Duodenal mucosa (tissue), 2 donors: ENCODE measurements at regions not wholly inside any gene's neighbourhood (a gene's known extent, or its start where the extent isn't known, plus 50 kb on each side); places are given as distances from the start of the nearest gene placed in this dataset.

Experiments
- H3K27ac ChIP-seq: one replicate; pipeline ENCODE4 v1.7.0; 2013; ENCODE audit warnings: low read depth, low read length
- H3K27me3 ChIP-seq, 2 donors: one replicate each; pipeline ENCODE4 v1.7.0; 2013; ENCODE audit warnings: low read length in 2 of 2, control low read depth in 1 of 2; ENCODE audit not compliant: insufficient read depth in 2 of 2, control insufficient read depth in 1 of 2
- H3K36me3 ChIP-seq, 2 donors: one replicate each; pipeline ENCODE4 v1.7.0; 2013; ENCODE audit warnings: low read length in 2 of 2, control low read depth in 1 of 2; ENCODE audit not compliant: insufficient read depth in 2 of 2, control insufficient read depth in 1 of 2
- H3K4me1 ChIP-seq, 2 donors: one replicate each; pipeline ENCODE4 v1.7.0; 2013; ENCODE audit warnings: low read length in 2 of 2, control low read depth in 1 of 2; ENCODE audit not compliant: insufficient read depth in 2 of 2, control insufficient read depth in 1 of 2
- H3K4me3 ChIP-seq, 2 donors: one replicate each; pipeline ENCODE4 v1.7.0; 2013; ENCODE audit warnings: low read length in 2 of 2, low read depth in 1 of 2
- H3K9ac ChIP-seq, 2 donors: one replicate each; pipeline ENCODE4 v1.7.0; 2013; ENCODE audit warnings: low read length in 2 of 2, low read depth in 1 of 2
- H3K9me3 ChIP-seq, 2 donors: one replicate each; pipeline ENCODE4 v1.7.0; 2013; ENCODE audit warnings: low read length in 2 of 2, control low read depth in 1 of 2; ENCODE audit not compliant: control insufficient read depth in 1 of 2

DNA sequence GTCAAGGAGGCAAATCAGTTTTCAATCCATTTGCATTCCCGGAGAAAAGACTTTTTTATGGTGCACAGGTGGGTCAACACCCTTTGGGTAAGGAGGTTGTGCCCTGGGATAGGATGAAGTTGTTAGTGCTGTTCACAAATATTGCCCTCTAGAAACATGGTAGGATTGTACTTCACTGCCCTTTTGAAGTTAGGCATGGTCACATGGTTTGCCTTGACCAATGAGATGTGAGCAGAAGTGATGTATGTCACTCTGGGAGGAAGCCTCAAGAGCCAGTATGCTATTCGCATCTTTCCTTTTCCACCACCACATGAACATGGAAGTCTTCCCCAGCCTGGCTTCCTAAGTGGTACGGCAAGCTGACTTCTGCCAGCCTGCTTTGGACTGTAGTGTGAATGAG lies 182.7 kb downstream of the TMX1 start:
- H3K27me3 ChIP-seq = no peaks in the 10 kb centered on the region
- no peak overlapping the region for H3K4me3 ChIP-seq

DNA sequence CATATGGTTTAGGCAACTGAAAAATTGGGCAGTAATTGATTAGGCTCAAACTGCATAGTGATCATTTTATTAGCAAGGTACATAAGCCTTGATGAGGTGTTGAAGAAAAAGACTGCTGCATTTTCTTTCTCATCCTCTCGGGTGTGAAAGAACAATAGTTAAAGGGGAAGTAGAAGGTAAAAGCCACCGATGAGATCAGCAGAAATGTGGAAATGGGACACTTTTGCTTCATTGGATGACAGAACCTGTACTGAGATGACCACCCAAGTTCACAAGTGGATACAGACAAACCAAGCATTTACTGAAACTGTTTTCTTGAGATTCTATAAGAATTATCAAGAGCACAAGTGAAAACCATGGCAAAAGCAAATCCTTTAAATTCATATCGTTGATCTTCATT lies 184.0 kb downstream of the TMX1 start:
- no peaks in the 10 kb centered on the region for H3K36me3 ChIP-seq

More for the DNA sequence above, 182.7 kb downstream of the TMX1 start:
- Histone ChIP-seq H3K4me1 (peaks cover 0 to 6% of the 10 kb centered on the region in 2 donors), H3K27ac (no peak overlapping the region), H3K36me3 (no peaks in the 10 kb centered on the region), H3K9me3 (peaks cover 7 to 9% of the 10 kb centered on the region in 2 donors), H3K9ac (no peak overlapping the region)

DNA sequence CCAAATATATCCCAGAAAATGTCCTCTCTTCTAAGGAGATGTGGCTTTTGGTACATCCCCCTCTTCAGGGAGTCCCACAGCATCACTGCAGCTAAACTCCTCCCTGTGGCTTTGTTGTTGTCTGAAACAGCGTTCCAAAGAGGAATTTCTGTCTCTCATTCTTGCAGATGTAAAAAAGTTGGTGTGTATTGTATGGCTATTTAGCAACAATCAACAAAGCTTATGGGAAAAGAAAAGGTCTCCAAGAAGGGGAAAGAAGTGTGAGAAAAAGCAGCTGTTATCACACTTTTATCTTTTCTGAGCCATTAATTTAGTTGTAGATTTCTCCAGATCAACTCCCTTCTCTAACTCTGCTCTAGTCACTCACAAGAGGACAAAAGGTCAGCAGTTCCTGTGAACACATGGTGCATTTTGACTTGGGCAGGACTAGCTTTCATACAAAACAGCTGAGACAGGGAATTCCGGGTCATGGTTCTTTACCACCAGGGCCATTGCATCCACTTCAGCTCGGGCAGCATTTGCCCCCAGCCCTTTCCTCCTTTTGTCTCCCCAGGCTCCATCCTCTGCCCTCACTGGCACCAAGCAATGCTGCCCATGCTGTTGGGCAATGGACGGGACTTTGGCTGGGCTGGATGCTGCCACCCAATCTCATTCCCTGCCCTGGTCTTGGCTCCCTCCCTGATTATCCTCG lies 184.7 kb downstream of the TMX1 start:
- H3K4me1 ChIP-seq = peaks cover 0 to 6% of the 10 kb centered on the region in 2 donors
- no peak overlapping the region for H3K27ac ChIP-seq
- no peak overlapping the region for H3K9ac ChIP-seq
- no peak overlapping the region for H3K4me3 ChIP-seq
- no peaks in the 10 kb centered on the region for H3K36me3 ChIP-seq
- H3K27me3 ChIP-seq = no peaks in the 10 kb centered on the region
- H3K9me3 ChIP-seq = peaks cover 3 to 6% of the 10 kb centered on the region in 2 donors

More for the DNA sequence above, 184.0 kb downstream of the TMX1 start:
- Histone ChIP-seq H3K4me3 (no peak overlapping the region), H3K9me3 (peaks cover 4 to 9% of the 10 kb centered on the region in 2 donors), H3K9ac (no peak overlapping the region), H3K27me3 (no peaks in the 10 kb centered on the region), H3K4me1 (peaks cover 0 to 6% of the 10 kb centered on the region in 2 donors), H3K27ac (no peak overlapping the region)

DNA sequence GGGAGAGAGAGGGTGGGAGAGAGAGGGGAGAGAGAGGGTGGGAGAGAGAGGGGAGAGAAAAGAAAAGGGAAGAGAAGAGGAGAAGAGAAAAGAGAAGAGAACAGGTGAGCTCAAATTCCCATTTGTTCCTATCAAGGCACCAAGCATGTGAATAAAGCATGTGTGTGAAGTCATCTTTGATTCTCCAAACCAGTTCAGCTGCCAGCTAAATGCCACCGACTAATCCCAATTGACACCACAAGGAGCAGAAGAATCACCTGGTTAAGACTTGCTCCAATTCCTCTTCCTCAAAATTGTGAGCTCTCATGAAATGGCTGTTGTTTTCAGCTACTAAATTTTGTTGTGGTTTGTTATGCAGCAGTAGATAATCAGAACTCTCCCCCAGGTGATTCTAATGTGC lies 188.9 kb downstream of the TMX1 start:
- Histone ChIP-seq H3K4me1 (peaks cover 0 to 6% of the 10 kb centered on the region in 2 donors), H3K9ac (no peak overlapping the region), H3K27me3 (no peaks in the 10 kb centered on the region), H3K4me3 (no peak overlapping the region), H3K9me3 (no peaks in the 10 kb centered on the region), H3K36me3 (no peaks in the 10 kb centered on the region), H3K27ac (no peak overlapping the region)

DNA sequence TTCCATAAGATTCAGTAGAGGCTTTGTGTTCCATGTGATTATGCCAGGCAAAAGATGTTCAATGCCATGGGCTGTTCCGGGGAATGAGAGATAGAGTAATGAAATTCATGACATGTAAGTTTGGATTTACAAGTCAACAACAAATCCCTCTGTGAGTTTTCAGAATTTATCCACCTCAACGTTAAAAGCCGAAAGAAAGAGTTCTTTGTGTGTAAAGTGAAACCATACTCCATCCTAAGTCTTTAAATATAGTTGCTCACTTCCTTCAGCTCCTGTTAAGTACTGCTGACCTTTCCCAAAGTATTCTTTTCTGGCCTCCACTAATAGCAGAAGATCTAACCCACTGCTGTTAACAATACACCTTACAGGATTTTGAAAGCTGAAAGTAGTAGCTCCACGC lies 190.0 kb downstream of the TMX1 start:
- peaks cover 0 to under 1% of the 10 kb centered on the region in 2 donors for H3K4me1 ChIP-seq
- no peaks in the 10 kb centered on the region for H3K9me3 ChIP-seq
- H3K9ac ChIP-seq = no peak overlapping the region
- no peaks in the 10 kb centered on the region for H3K36me3 ChIP-seq
- no peak overlapping the region for H3K27ac ChIP-seq
- H3K27me3 ChIP-seq = no peaks in the 10 kb centered on the region
- H3K4me3 ChIP-seq = no peak overlapping the region

DNA sequence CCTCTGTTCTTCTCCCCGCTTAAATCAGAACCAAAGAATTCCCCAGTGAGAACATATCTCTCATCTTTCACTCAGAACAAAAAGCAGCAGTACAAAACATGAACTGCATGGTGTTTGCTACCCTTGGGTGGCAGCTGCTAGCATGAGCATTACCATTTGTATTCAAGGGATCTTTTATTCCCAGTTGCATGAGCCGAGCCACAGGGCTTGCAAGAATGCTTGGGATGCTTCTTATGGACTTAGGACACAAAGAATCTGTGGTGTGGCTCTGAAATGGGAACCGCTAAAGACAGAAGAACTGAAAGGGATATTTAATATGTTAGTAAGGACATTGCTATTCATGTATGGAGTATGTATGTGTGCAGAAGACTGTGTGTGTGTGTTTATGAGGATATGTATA lies 190.6 kb downstream of the TMX1 start:
- Histone ChIP-seq H3K4me3 (no peak overlapping the region), H3K36me3 (no peaks in the 10 kb centered on the region), H3K27ac (no peak overlapping the region)

DNA sequence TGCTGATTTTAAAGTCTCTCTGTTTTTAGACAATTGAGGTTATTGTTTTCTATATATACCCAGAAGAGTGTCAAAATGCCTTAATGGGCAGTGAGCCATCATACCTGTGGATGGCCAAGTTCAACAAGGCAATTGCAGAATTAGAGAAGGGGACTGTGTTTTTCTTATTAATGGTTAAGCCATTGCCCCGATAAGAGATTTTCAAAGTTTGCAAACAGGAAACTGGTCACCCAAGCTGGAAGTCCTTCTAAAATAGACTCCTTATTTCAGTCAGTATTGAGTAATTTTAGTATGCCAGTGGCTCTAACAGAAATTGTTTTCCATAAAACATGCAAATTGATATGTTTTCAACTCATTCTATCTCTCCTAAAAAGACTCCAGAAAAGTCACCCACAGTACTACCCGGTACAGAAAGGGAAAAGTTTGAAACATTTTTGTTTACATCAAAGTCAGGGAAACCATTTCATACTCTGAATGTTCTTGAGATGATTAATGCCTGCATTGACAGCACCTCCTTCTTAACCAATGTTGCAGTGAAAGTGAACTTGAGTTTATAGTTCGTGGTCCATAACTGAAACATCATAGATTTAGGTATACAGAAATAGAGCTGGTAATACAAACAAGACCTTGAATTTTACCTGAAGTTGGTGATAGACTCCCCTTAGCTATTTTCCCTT lies 191.1 kb downstream of the TMX1 start:
- Histone ChIP-seq H3K4me1 (no peaks in the 10 kb centered on the region), H3K27ac (no peak overlapping the region), H3K4me3 (no peak overlapping the region)

More for the DNA sequence above, 190.6 kb downstream of the TMX1 start:
- Histone ChIP-seq H3K27me3 (no peaks in the 10 kb centered on the region), H3K9me3 (no peaks in the 10 kb centered on the region), H3K4me1 (no peaks in the 10 kb centered on the region), H3K9ac (no peak overlapping the region)

DNA sequence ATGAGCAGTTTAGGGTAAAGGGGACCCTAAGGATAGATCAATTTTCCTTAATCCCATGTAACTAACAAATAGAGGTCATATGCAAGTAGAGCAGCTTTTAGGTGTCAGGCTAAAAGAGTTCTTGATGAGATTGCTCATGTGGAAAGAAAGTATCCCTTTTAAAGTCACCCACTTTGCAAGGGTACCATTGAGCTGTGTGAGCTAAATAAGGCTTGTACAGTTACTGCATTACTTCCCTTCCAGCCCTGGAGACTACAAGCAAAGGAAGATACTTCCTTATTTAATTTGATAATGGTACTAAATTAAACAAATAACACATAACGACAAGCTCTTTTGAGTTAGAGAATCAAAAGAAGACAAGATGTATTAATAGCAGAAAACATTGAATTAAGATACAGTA lies 191.7 kb downstream of the TMX1 start:
- Histone ChIP-seq H3K4me1 (no peaks in the 10 kb centered on the region), H3K4me3 (no peak overlapping the region), H3K9me3 (no peaks in the 10 kb centered on the region), H3K9ac (no peak overlapping the region), H3K36me3 (no peaks in the 10 kb centered on the region), H3K27me3 (no peaks in the 10 kb centered on the region), H3K27ac (no peak overlapping the region)

More for the DNA sequence above, 191.1 kb downstream of the TMX1 start:
- Histone ChIP-seq H3K9ac (no peak overlapping the region), H3K27me3 (no peaks in the 10 kb centered on the region), H3K36me3 (no peaks in the 10 kb centered on the region), H3K9me3 (no peaks in the 10 kb centered on the region)

DNA sequence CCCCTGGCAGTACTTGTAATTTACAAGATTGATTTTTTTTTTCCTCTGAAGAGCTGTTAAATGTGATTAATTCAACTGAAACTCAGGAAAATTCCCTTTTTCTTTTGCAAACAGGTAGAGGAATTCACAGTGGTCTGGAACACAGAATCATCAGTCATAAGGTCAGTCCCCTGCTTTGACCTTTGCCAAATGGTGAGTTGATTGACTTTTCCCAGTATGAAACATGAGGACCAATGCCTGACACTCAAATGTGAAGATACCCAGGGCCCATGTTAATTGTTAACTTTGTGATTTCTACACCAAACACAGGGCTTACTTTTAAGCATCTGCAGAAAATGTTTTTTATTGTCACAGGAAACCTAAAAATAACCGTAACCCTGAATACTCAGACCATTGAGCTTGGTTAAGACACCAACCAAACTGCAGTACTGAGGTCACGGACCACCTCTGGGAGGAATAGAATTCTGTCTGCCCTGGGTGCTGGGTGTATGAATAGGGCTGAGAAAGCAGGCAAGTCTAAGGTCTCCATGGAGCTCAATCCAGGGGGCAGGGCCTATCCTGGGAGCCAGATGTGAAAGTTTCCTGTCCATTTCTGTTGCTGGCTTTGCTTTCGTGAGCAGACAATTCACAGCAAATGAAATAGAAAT lies 192.4 kb downstream of the TMX1 start:
- Histone ChIP-seq H3K9ac (no peak overlapping the region), H3K27me3 (no peaks in the 10 kb centered on the region), H3K4me1 (no peaks in the 10 kb centered on the region), H3K36me3 (no peaks in the 10 kb centered on the region), H3K4me3 (no peak overlapping the region), H3K9me3 (no peaks in the 10 kb centered on the region), H3K27ac (no peak overlapping the region)

DNA sequence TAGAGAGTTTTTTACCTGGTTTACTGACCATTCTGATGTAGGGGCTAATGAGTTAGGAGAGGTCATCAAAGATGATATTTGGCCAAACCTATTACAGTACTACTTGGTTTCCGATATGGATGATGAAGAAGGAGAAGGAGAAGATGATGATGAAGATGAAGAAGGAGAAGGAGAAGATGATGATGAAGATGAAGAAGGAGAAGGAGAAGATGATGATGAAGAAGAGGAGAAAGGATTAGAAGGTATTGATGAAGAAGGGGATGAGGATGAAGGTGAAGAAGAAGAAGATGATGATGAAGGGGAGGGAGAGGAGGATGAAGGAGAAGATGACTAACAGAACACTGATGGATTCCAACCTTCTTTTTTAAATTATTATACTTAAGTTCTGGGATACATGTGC lies 196.6 kb downstream of the TMX1 start:
- no peak overlapping the region for H3K27ac ChIP-seq
- H3K4me1 ChIP-seq = no peaks in the 10 kb centered on the region

More for the DNA sequence above, 196.6 kb downstream of the TMX1 start:
- H3K9ac ChIP-seq = no peak overlapping the region
- H3K36me3 ChIP-seq = no peaks in the 10 kb centered on the region
- no peak overlapping the region for H3K4me3 ChIP-seq
- H3K9me3 ChIP-seq = no peaks in the 10 kb centered on the region
- H3K27me3 ChIP-seq = no peaks in the 10 kb centered on the region
